Transverse colon (tissue), 4 donors: ENCODE measurements at regions not wholly inside any gene's neighbourhood (a gene's known extent, or its start where the extent isn't known, plus 50 kb on each side); places are given as distances from the start of the nearest gene placed in this dataset.

Experiments
- DNase-seq: peaks from one replicate; pipeline ENCODE4 v3.0.0-alpha.2; 2019
- H3K27ac ChIP-seq, 4 donors: fragments of 200-600 bp; sonication (generic); 2 replicates each; pipeline ENCODE4 v1.5.1; 2016 to 2018; ENCODE audit warnings: inconsistent platforms in 4 of 4
- H3K27me3 ChIP-seq: fragments of 200-600 bp; sonication (generic); 2 replicates; pipeline ENCODE4 v1.5.1; 2017; ENCODE audit warnings: inconsistent platforms
- H3K36me3 ChIP-seq, 4 donors: fragments of 200-600 bp; sonication (generic); 2 replicates each; pipeline ENCODE4 v1.5.1; 2017 to 2019; ENCODE audit warnings: inconsistent platforms in 4 of 4
- H3K4me1 ChIP-seq, 4 donors: fragments of 200-600 bp; sonication (generic); 2 replicates each; pipeline ENCODE4 v1.5.1; 2017 to 2020; ENCODE audit warnings: inconsistent platforms in 4 of 4
- H3K4me3 ChIP-seq, 4 donors: fragments of 200-600 bp; sonication (generic); 1 replicate in 1 of 4; 2 replicates in 3 of 4; pipeline versions ENCODE4 v1.5.1 to v1.6.1; 2017 to 2019; ENCODE audit warnings: inconsistent platforms in 4 of 4
- H3K9me3 ChIP-seq, 2 donors: fragments of 200-600 bp; sonication (generic); 2 replicates each; pipeline ENCODE4 v1.5.1; 2017 to 2019; ENCODE audit warnings: inconsistent platforms in 2 of 2
- CTCF ChIP-seq, 5 experiments: fragments of 200-600 bp in 3 of 5; fragments of 450-650 bp in 2 of 5; sonication (generic) in 3 of 5; IDR thresholded peaks; 1 replicate in 2 of 5; 2 replicates in 3 of 5; pipeline ENCODE4 v1.5.1; 2016 to 2017; ENCODE audit warnings: antibody characterized with exemption in 5 of 5, inconsistent platforms in 3 of 5, mild to moderate bottlenecking in 2 of 5, moderate library complexity in 1 of 5
- EP300 ChIP-seq: sonication (generic); formaldehyde crosslinking; IDR thresholded peaks from one replicate; pipeline ENCODE4 v1.6.1; 2017; ENCODE audit warnings: antibody characterized with exemption, low read depth
- POLR2A ChIP-seq: fragments of 450-650 bp; IDR thresholded peaks from one replicate; pipeline ENCODE4 v1.6.1; 2016; ENCODE audit warnings: antibody characterized with exemption, mild to moderate bottlenecking, moderate library complexity
- POLR2AphosphoS5 ChIP-seq, 3 donors: sonication (generic); formaldehyde crosslinking; IDR thresholded peaks; one replicate each; pipeline ENCODE4 v1.6.1; 2016; ENCODE audit warnings: antibody characterized with exemption in 3 of 3
- WGBS, 2 donors: methylation state at CpG; one replicate each; pipeline ENCODE4 v1.1.5; 2018; ENCODE audit warnings: low coverage in 1 of 2; 5-methylcytosine and 5-hydroxymethylcytosine counted together
- in situ Hi-C, 4 donors: fragments of 200-750 bp; cut with MboI; loops; one replicate each; pipeline versions ENCODE4 v1.15.0 to v1.15.1; 2017; ENCODE audit warnings: low sequenced_read_pairs in 3 of 4, low pct_ligation_motif_present in 1 of 4, low pct_unique_long_range_greater_than_20kb in 1 of 4
- intact Hi-C: fragments of 100-400 bp; cut with DNase I; formaldehyde crosslinking; loops from one replicate; pipeline ENCODE4 v1.15.1; 2023; ENCODE audit warnings: low total_unique reads

GRCh38 chr2:128726911-128727310 is 408.2 kb upstream of the HS6ST1 start:
- no peak for DNase-seq
- intact Hi-C loops, result no loop called here
- H3K27ac ChIP-seq, result no peak overlapping the region
- 76 to 89% methylated on average over 4 of the region's 4 CpGs for whole genome bisulfite sequencing, 2 donors
- no peaks in the 10 kb centered on the region for H3K27me3 ChIP-seq
- in situ Hi-C loops, result loop anchor here in 1 of 4 donors (25.0 kb wide), 1 partner anchor 660 kb away; no protein-coding TSS in a partner anchor
- no peak overlapping the region for H3K4me3 ChIP-seq
- H3K36me3 ChIP-seq, result no peaks in the 10 kb centered on the region
- no peaks in the 10 kb centered on the region for H3K4me1 ChIP-seq
- TF ChIP-seq POLR2A, result no peak
- TF ChIP-seq POLR2AphosphoS5 (IDR thresholded peaks at IDR 0.05), result no peak
- TF ChIP-seq CTCF (IDR thresholded peaks at IDR 0.05), result no peak
- TF ChIP-seq EP300, result no peak
- no peaks in the 10 kb centered on the region for H3K9me3 ChIP-seq

GRCh38 chr2:128727404-128727803 is 408.7 kb upstream of the HS6ST1 start:
- H3K4me1 ChIP-seq, result no peaks in the 10 kb centered on the region
- no peak overlapping the region for H3K4me3 ChIP-seq
- WGBS, 2 donors, result 73 to 85% methylated on average over 2 of the region's 2 CpGs
- no peak for DNase-seq
- TF ChIP-seq POLR2A (no peak), CTCF (IDR thresholded peaks at IDR 0.05) (no peak), POLR2AphosphoS5 (IDR thresholded peaks at IDR 0.05) (no peak), EP300 (no peak)
- no peaks in the 10 kb centered on the region for H3K36me3 ChIP-seq
- intact Hi-C loops (no loop called here), in situ Hi-C loops (loop anchor here in 1 of 4 donors (25.0 kb wide), 1 partner anchor 660 kb away; no protein-coding TSS in a partner anchor)
- H3K27ac ChIP-seq, result no peak overlapping the region
- H3K27me3 ChIP-seq, result no peaks in the 10 kb centered on the region
- no peaks in the 10 kb centered on the region for H3K9me3 ChIP-seq

GRCh38 chr2:128727914-128728313 is 409.2 kb upstream of the HS6ST1 start:
- intact Hi-C loops, result no loop called here
- Histone ChIP-seq H3K27me3 (no peaks in the 10 kb centered on the region), H3K4me3 (no peak overlapping the region), H3K4me1 (no peaks in the 10 kb centered on the region), H3K27ac (no peak overlapping the region), H3K9me3 (no peaks in the 10 kb centered on the region), H3K36me3 (no peaks in the 10 kb centered on the region)
- in situ Hi-C loops, result loop anchor here in 1 of 4 donors (25.0 kb wide), 1 partner anchor 659 kb away; no protein-coding TSS in a partner anchor
- 59% methylated on average over 2 of the region's 2 CpGs; no CpG with 5 or more reads in 1 of the 2 donors for WGBS, 2 donors
- no peak for DNase-seq
- no peak for TF ChIP-seq CTCF (IDR thresholded peaks at IDR 0.05)
- TF ChIP-seq POLR2AphosphoS5 (IDR thresholded peaks at IDR 0.05), result no peak
- no peak for TF ChIP-seq EP300
- no peak for TF ChIP-seq POLR2A

GRCh38 chr2:128729051-128729450 is 410.4 kb upstream of the HS6ST1 start:
- TF ChIP-seq EP300 (no peak), POLR2A (no peak), POLR2AphosphoS5 (IDR thresholded peaks at IDR 0.05) (no peak), CTCF (IDR thresholded peaks at IDR 0.05) (no peak)
- Histone ChIP-seq H3K9me3 (no peaks in the 10 kb centered on the region), H3K4me1 (peaks cover 0 to 3% (median 0%) of the 10 kb centered on the region in 4 donors), H3K27me3 (no peaks in the 10 kb centered on the region), H3K36me3 (no peaks in the 10 kb centered on the region), H3K4me3 (no peak overlapping the region), H3K27ac (no peak overlapping the region)
- in situ Hi-C loops, result loop anchor here in 1 of 4 donors (25.0 kb wide), 1 partner anchor 658 kb away; no protein-coding TSS in a partner anchor
- intact Hi-C loops, result no loop called here
- no peak for DNase-seq
- 80 to 93% methylated on average over 2 of the region's 2 CpGs for WGBS, 2 donors
